Peyer's patch (tissue), 4 donors: ENCODE measurements at regions not wholly inside any gene's neighbourhood (a gene's known extent, or its start where the extent isn't known, plus 50 kb on each side); places are given as distances from the start of the nearest gene placed in this dataset.

Experiments
- DNase-seq, 3 donors: peaks; one replicate each; pipeline ENCODE4 v3.0.0-alpha.2; 2017 to 2019
- H3K27ac ChIP-seq, 4 donors: fragments of 200-600 bp; sonication (generic); one replicate each; pipeline ENCODE4 v1.5.1; 2016 to 2019
- H3K27me3 ChIP-seq, 2 donors: fragments of 200-600 bp; sonication (generic); one replicate each; pipeline ENCODE4 v1.5.1; 2019
- H3K36me3 ChIP-seq, 3 donors: fragments of 200-600 bp; sonication (generic); one replicate each; pipeline ENCODE4 v1.5.1; 2016 to 2019
- H3K4me1 ChIP-seq, 4 donors: fragments of 200-600 bp; sonication (generic); one replicate each; pipeline ENCODE4 v1.5.1; 2016 to 2019
- H3K4me3 ChIP-seq, 4 donors: fragments of 200-600 bp; sonication (generic); 1 replicate in 3 of 4; 2 replicates in 1 of 4; pipeline ENCODE4 v1.5.1; 2016 to 2019; ENCODE audit warnings: mild to moderate bottlenecking in 1 of 4
- H3K9me3 ChIP-seq, 4 donors: fragments of 200-600 bp; sonication (generic); one replicate each; pipeline ENCODE4 v1.5.1; 2016 to 2019; ENCODE audit warnings: mild to moderate bottlenecking in 1 of 4
- CTCF ChIP-seq, 6 experiments: fragments of 450-650 bp in 4 of 6; fragments of 200-600 bp in 2 of 6; sonication (generic) in 1 of 6; IDR thresholded peaks; one replicate each; pipeline ENCODE4 v1.5.1; 2017 to 2019; ENCODE audit warnings: antibody characterized with exemption in 6 of 6, mild to moderate bottlenecking in 3 of 6, moderate library complexity in 1 of 6
- POLR2A ChIP-seq, 2 donors: fragments of 450-650 bp; IDR thresholded peaks; one replicate each; pipeline ENCODE4 v1.5.1; 2017; ENCODE audit warnings: antibody characterized with exemption in 2 of 2, mild to moderate bottlenecking in 2 of 2, moderate library complexity in 2 of 2

GRCh38 chr12:102618197-102618877 lies 138.0 kb upstream of the IGF1 start:
- H3K36me3 ChIP-seq = no peaks in the 10 kb centered on the region
- TF ChIP-seq POLR2A (IDR thresholded peaks at IDR 0.05) (no peak), CTCF (IDR thresholded peaks at IDR 0.05) (no peak)

GRCh38 chr12:102616692-102617091 lies 136.3 kb upstream of the IGF1 start:
- Histone ChIP-seq H3K4me3 (no peak overlapping the region), H3K9me3 (no peaks in the 10 kb centered on the region), H3K27me3 (no peaks in the 10 kb centered on the region), H3K27ac (no peak overlapping the region), H3K36me3 (no peaks in the 10 kb centered on the region), H3K4me1 (no peaks in the 10 kb centered on the region)
- DNase-seq = no peak
- TF ChIP-seq POLR2A (IDR thresholded peaks at IDR 0.05) = no peak
- TF ChIP-seq CTCF (IDR thresholded peaks at IDR 0.05) = no peak

More at GRCh38 chr12:102618197-102618877, 138.0 kb upstream of the IGF1 start:
- no peaks in the 10 kb centered on the region for H3K4me1 ChIP-seq
- H3K27me3 ChIP-seq = no peaks in the 10 kb centered on the region
- H3K9me3 ChIP-seq = no peaks in the 10 kb centered on the region
- no peak for DNase-seq
- H3K27ac ChIP-seq = no peak overlapping the region
- no peak overlapping the region for H3K4me3 ChIP-seq

GRCh38 chr12:102611995-102612394 lies 131.6 kb upstream of the IGF1 start:
- Histone ChIP-seq H3K4me1 (no peaks in the 10 kb centered on the region), H3K4me3 (no peak overlapping the region), H3K27me3 (no peaks in the 10 kb centered on the region), H3K9me3 (no peaks in the 10 kb centered on the region), H3K27ac (no peak overlapping the region), H3K36me3 (no peaks in the 10 kb centered on the region)
- TF ChIP-seq POLR2A (IDR thresholded peaks at IDR 0.05) (no peak), CTCF (IDR thresholded peaks at IDR 0.05) (no peak)
- no peak for DNase-seq

- no peaks in the 10 kb centered on the region for H3K4me1 ChIP-seq
- DNase-seq = no peak
- TF ChIP-seq CTCF (IDR thresholded peaks at IDR 0.05) = no peak
- no peak for TF ChIP-seq POLR2A (IDR thresholded peaks at IDR 0.05)
- no peak overlapping the region for H3K4me3 ChIP-seq
- no peaks in the 10 kb centered on the region for H3K27me3 ChIP-seq
- no peaks in the 10 kb centered on the region for H3K36me3 ChIP-seq
- H3K9me3 ChIP-seq = no peaks in the 10 kb centered on the region
- H3K27ac ChIP-seq = no peak overlapping the region
These were observed 129.6 kb upstream of the IGF1 start for GRCh38 chr12:102609996-102610395.

- Histone ChIP-seq H3K27me3 (no peaks in the 10 kb centered on the region), H3K36me3 (no peaks in the 10 kb centered on the region), H3K4me1 (no peaks in the 10 kb centered on the region), H3K4me3 (no peak overlapping the region), H3K27ac (no peak overlapping the region), H3K9me3 (no peaks in the 10 kb centered on the region)
- TF ChIP-seq CTCF (IDR thresholded peaks at IDR 0.05) (no peak), POLR2A (IDR thresholded peaks at IDR 0.05) (no peak)
- DNase-seq = no peak
These were observed 122.7 kb upstream of the IGF1 start for GRCh38 chr12:102603021-102603420.

GRCh38 chr12:102602521-102602920 lies 122.2 kb upstream of the IGF1 start:
- no peak for DNase-seq
- no peaks in the 10 kb centered on the region for H3K27me3 ChIP-seq
- no peaks in the 10 kb centered on the region for H3K9me3 ChIP-seq
- H3K27ac ChIP-seq = no peak overlapping the region
- no peak for TF ChIP-seq CTCF (IDR thresholded peaks at IDR 0.05)
- TF ChIP-seq POLR2A (IDR thresholded peaks at IDR 0.05) = no peak
- no peaks in the 10 kb centered on the region for H3K4me1 ChIP-seq
- no peaks in the 10 kb centered on the region for H3K36me3 ChIP-seq
- H3K4me3 ChIP-seq = no peak overlapping the region
